ENCODE measurements at regions not wholly inside any gene's neighbourhood (a gene's known extent, or its start where the extent isn't known, plus 50 kb on each side); places are given as distances from the start of the nearest gene placed in this dataset.

DNA sequence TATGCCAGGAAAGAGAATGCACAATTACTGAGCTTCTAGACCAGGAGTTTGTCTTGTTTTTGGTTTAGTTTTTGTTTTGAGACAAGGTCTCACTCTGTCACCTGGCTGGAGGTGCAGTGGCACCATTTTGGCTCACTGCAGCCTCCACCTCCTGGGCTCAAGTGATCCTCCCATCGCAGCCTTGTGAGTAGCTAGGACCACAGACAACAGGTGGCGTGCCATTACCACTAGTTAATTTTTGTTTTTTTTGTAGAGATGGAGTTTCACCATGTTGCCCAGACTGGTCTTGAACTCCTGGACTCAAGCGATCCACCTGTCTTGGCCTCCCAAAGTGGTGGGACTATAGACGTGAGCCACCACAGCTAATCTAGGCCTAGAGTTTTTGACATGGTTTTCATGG is 104.4 kb upstream of the CCDC54 start:
- TF ChIP-seq, protein P1, sequence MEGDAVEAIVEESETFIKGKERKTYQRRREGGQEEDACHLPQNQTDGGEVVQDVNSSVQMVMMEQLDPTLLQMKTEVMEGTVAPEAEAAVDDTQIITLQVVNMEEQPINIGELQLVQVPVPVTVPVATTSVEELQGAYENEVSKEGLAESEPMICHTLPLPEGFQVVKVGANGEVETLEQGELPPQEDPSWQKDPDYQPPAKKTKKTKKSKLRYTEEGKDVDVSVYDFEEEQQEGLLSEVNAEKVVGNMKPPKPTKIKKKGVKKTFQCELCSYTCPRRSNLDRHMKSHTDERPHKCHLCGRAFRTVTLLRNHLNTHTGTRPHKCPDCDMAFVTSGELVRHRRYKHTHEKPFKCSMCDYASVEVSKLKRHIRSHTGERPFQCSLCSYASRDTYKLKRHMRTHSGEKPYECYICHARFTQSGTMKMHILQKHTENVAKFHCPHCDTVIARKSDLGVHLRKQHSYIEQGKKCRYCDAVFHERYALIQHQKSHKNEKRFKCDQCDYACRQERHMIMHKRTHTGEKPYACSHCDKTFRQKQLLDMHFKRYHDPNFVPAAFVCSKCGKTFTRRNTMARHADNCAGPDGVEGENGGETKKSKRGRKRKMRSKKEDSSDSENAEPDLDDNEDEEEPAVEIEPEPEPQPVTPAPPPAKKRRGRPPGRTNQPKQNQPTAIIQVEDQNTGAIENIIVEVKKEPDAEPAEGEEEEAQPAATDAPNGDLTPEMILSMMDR (IDR thresholded peaks at IDR 0.05; ENCODE audit: insufficient read depth, low read length): no peak
- TF ChIP-seq POLR2AphosphoS5 (IDR thresholded peaks at IDR 0.05; ENCODE audit: low read depth) (no peak), GABPA (IDR thresholded peaks at IDR 0.05; ENCODE audit: low read depth) (no peak)

Data from HL-60 (cell line).